Panc1 (cell line): ENCODE measurements at regions not wholly inside any gene's neighbourhood (a gene's known extent, or its start where the extent isn't known, plus 50 kb on each side); places are given as distances from the start of the nearest gene placed in this dataset.

Experiments
- POLR2AphosphoS5 ChIP-seq: IDR thresholded peaks from 2 replicates; pipeline ENCODE4 v1.6.1; 2012; ENCODE audit warnings: mild to moderate bottlenecking, low read depth, low read length, moderate library complexity
- SIN3A ChIP-seq: IDR thresholded peaks from 2 replicates; pipeline ENCODE4 v1.6.1; 2012; ENCODE audit warnings: low read depth, mild to moderate bottlenecking, low read length, moderate library complexity, borderline replicate concordance; ENCODE audit not compliant: insufficient read depth
- TF ChIP-seq, protein P1 (sequence below): fragments of 450-650 bp; IDR thresholded peaks from 2 replicates; pipeline ENCODE4 v1.5.1; 2017; ENCODE audit warnings: mild to moderate bottlenecking

GRCh38 chr6:87925373-87926060, 122.1 kb upstream of the SPACA1 start:
- TF ChIP-seq POLR2AphosphoS5 (no peak), SIN3A (no peak)
- TF ChIP-seq, protein P1, sequence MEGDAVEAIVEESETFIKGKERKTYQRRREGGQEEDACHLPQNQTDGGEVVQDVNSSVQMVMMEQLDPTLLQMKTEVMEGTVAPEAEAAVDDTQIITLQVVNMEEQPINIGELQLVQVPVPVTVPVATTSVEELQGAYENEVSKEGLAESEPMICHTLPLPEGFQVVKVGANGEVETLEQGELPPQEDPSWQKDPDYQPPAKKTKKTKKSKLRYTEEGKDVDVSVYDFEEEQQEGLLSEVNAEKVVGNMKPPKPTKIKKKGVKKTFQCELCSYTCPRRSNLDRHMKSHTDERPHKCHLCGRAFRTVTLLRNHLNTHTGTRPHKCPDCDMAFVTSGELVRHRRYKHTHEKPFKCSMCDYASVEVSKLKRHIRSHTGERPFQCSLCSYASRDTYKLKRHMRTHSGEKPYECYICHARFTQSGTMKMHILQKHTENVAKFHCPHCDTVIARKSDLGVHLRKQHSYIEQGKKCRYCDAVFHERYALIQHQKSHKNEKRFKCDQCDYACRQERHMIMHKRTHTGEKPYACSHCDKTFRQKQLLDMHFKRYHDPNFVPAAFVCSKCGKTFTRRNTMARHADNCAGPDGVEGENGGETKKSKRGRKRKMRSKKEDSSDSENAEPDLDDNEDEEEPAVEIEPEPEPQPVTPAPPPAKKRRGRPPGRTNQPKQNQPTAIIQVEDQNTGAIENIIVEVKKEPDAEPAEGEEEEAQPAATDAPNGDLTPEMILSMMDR = no peak
